OCI-LY7 (cell line): ENCODE measurements at regions not wholly inside any gene's neighbourhood (a gene's known extent, or its start where the extent isn't known, plus 50 kb on each side); places are given as distances from the start of the nearest gene placed in this dataset.

Experiments
- CTCF ChIP-seq: fragments of 200-600 bp; sonication (generic); conservative IDR thresholded peaks from 2 replicates; pipeline ENCODE4 v1.5.1; 2014; ENCODE audit warnings: mild to moderate bottlenecking, antibody characterized with exemption, low read length, moderate library complexity, mixed read lengths
- EZH2phosphoT487 ChIP-seq: fragments of 200-600 bp; sonication (generic); IDR thresholded peaks from 2 replicates; pipeline ENCODE4 v1.6.1; 2018; ENCODE audit warnings: low read depth, borderline replicate concordance, mild to moderate bottlenecking, mixed run types, antibody characterized with exemption, low read length, moderate library complexity, mixed read lengths

- TF ChIP-seq CTCF (no peak), EZH2phosphoT487 (no peak)
Observed at GRCh38 chr2:103327966-103328365, 566.1 kb downstream of the TMEM182 start.
